ACC112 (cell line): ENCODE measurements at regions not wholly inside any gene's neighbourhood (a gene's known extent, or its start where the extent isn't known, plus 50 kb on each side); places are given as distances from the start of the nearest gene placed in this dataset.
"Not testable (repeated sequence)": the region's sequence is repeated elsewhere in the genome, so short reads cannot be mapped to it uniquely, and the experiment has no call there.

ENCODE experiments used
- H2AFZ ChIP-seq: fragments of 200-600 bp; sonication (generic); one replicate; pipeline ENCODE4 v1.6.0; 2017; ENCODE audit warnings: antibody characterized with exemption, low read length; ENCODE audit not compliant: unreplicated experiment
- H3K27ac ChIP-seq: fragments of 200-600 bp; sonication (generic); 2 replicates; pipeline ENCODE4 v1.5.1; 2014; ENCODE audit warnings: low read depth, mild to moderate bottlenecking, antibody characterized with exemption, low read length, moderate library complexity
- H3K27me3 ChIP-seq: fragments of 200-600 bp; sonication (generic); 2 replicates; pipeline ENCODE4 v1.6.1; 2014; ENCODE audit warnings: mild to moderate bottlenecking, antibody characterized with exemption, low read length, moderate library complexity, mixed read lengths; ENCODE audit not compliant: insufficient read depth
- H3K36me3 ChIP-seq: fragments of 200-600 bp; sonication (generic); 2 replicates; pipeline ENCODE4 v1.6.1; 2016; ENCODE audit warnings: mild to moderate bottlenecking, antibody characterized with exemption, low read length, moderate library complexity, mixed read lengths; ENCODE audit not compliant: insufficient read depth
- H3K4me1 ChIP-seq: fragments of 200-600 bp; sonication (generic); one replicate; pipeline ENCODE4 v1.6.1; 2016; ENCODE audit warnings: low read length, mixed read lengths; ENCODE audit not compliant: insufficient read depth, unreplicated experiment, control insufficient read depth
- H3K4me3 ChIP-seq: fragments of 200-600 bp; sonication (generic); 2 replicates; pipeline ENCODE4 v1.5.1; 2014; ENCODE audit warnings: mild to moderate bottlenecking, low read depth, low read length
- H3K79me2 ChIP-seq: fragments of 200-600 bp; sonication (generic); one replicate; pipeline ENCODE4 v1.6.0; 2016; ENCODE audit warnings: low read length; ENCODE audit not compliant: control insufficient read depth, unreplicated experiment, insufficient read depth

DNA sequence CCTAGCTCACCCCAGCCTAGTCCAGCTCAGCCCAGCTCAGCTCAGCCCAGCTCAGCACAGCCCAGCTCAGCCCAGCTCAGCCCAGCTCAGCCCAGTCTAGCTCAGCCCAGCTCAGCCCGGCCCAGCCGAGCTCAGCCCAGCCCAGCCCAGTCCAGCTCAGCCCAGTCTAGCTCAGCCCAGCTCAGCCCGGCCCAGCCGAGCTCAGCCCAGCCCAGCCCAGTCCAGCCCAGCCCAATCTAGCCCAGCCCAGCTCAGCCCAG is 63.5 kb downstream of the TMEM121 start:
- not testable (repeated sequence) for H3K36me3 ChIP-seq, H2AFZ ChIP-seq, H3K27ac ChIP-seq, H3K4me3 ChIP-seq, H3K79me2 ChIP-seq, H3K4me1 ChIP-seq, H3K27me3 ChIP-seq

DNA sequence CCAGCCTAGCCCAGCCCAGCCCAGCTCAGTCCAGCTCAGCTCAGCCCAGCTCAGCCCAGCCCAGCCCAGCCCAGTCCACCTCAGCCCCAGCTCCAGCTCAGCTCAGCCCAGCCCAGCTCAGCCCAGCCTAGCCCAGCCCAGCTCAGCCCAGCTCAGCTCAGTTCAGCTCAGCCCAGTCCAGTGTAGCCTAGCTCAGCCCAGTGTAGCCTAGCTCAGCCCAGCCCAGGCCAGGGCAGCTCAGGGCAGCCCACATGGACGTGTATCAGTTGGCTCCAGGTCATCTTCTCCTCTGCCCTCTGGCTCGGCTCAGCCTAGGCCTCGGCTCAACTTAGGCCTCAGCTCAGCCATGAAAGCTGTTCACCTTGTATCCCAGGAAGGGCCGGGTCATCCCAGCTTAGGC is 64.7 kb downstream of the TMEM121 start:
- Histone ChIP-seq H3K4me3 (no peak overlapping the region), H3K36me3 (no peaks in the 10 kb centered on the region), H3K79me2 (no peaks in the 10 kb centered on the region), H3K4me1 (no peaks in the 10 kb centered on the region), H2AFZ (no peak overlapping the region), H3K27me3 (no peaks in the 10 kb centered on the region), H3K27ac (no peak overlapping the region)

DNA sequence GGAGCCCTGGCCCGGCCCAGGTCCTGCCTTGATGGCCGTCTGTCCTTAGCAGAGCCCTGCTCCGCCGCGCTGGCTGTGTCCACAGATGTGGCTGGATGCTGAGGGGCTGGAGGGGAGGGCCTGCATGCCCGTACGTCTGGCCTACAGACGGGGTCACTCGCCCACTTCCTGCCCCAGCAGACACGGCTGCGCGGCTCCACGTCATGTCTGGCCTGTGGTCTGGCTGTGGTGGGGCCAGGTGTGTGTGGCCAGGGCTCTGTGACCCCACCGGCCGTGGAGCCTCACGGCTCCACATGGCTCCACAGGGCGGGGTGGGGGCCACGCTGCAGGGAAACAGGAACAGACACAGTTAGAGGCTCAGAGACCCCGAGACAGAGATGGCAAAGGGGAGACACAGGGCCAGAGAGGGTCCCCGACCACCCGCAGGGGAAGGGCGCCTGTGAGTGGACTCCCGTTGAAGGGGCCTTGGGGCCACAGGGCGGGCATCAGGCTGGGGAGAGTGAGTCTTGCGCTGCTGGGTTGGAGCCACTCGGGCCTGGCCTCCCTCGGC is 65.5 kb downstream of the TMEM121 start:
- not testable (repeated sequence) for H3K79me2 ChIP-seq, H3K4me1 ChIP-seq, H3K27me3 ChIP-seq, H3K4me3 ChIP-seq, H3K36me3 ChIP-seq, H2AFZ ChIP-seq, H3K27ac ChIP-seq

DNA sequence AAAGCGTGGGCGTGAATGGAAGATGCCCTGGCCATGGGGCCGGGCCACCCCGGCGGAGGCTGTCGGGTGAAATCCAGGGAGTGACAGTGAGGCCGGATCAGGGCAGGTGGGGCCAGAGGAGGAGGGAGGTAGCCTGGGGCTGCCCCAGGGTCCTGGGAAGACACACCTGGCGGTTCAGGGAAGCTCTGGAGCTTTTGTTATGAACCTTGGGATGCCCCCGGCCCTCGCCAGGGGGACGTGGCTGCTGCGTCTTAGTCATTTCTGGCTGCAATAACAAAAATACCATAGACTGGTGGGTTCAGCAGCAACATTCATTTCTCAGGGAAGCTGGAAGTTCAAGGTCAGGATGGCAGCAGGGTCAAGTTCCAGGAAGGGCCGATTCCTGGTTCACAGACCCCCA is 66.3 kb downstream of the TMEM121 start:
- H3K36me3 ChIP-seq, H3K4me1 ChIP-seq, H3K79me2 ChIP-seq, H3K4me3 ChIP-seq, H3K27me3 ChIP-seq, H2AFZ ChIP-seq, H3K27ac ChIP-seq: not testable (repeated sequence)

DNA sequence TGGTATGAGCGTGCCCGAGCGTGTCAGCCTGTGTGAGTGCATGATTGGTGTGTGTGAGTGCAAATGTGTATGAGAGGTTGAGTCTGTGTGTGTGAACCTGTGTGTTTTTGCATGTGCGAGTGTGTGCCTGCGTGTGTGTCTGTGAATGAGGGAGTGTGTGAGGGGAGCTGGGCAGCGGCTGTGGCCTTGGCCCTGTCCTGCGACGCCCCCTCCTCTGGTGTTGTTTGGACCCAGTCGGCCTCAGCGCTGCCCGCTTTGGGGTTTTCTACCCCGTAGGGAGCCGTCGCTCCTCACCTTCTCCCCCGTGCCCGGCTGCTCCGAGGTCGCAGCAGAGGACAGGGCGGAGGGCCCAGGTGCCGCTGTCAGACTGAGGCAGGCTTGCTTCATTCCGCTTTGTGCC is 69.0 kb downstream of the TMEM121 start:
- not testable (repeated sequence) for H3K4me3 ChIP-seq, H3K4me1 ChIP-seq, H3K36me3 ChIP-seq, H3K27me3 ChIP-seq, H2AFZ ChIP-seq, H3K27ac ChIP-seq, H3K79me2 ChIP-seq

DNA sequence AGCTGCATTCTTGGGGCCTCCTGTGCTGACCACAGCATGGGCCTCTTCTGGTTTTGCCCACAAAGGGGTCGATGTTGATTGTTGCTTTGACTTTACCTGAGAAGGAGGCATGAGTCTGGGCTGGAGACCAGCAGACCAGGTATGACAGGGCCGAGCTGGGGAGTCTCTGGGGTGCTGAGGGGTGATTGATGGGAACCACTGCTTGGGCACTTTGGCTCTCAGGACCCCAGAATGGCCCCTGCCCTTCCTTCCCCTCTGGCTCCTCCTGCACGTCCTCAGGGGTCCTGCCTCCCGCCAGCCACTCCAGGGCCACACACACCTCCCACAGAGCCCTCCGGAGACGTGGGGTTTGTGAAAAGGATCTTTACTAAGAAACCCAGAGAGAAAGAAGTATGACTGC is 70.0 kb downstream of the TMEM121 start:
- H3K36me3 ChIP-seq, H2AFZ ChIP-seq, H3K27ac ChIP-seq, H3K4me3 ChIP-seq, H3K4me1 ChIP-seq, H3K27me3 ChIP-seq, H3K79me2 ChIP-seq: not testable (repeated sequence)

DNA sequence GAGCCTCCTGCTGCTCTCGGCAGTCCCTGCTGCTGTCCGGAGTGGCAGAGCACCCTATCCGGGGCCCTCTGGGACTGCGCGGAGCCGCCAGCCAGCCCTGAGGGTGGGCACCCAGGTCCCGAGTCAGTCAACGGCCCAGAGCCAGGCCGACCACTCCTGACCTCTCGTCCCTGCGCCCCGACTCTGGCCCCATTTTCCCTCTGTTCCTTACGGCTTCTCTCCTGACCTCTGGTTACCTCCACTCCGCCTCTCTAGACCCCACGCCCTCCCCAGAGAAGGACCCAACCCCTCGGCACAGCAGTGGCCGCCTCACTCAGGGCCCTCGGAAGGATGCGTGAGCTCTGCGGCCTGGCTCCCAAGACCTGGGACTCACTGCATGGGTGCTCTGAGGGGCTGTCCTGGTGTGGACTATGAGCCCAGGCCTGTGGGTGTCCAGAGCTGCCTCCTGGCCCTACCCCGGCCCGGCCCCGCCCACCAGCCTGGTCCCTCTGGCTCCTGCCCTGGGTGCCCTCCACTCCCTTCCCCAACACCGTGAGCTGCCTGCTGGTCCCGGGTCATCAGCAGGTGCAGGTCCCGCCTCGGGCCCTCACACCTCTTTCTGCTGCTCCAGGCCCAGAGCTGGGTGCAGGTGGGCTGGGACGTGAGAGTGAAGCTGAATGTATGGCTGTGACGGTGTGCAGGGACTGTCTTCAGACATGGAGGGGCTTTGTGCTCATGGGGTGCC is 71.8 kb downstream of the TMEM121 start:
- not testable (repeated sequence) for H3K27ac ChIP-seq, H3K79me2 ChIP-seq, H2AFZ ChIP-seq, H3K4me3 ChIP-seq, H3K4me1 ChIP-seq, H3K36me3 ChIP-seq, H3K27me3 ChIP-seq

DNA sequence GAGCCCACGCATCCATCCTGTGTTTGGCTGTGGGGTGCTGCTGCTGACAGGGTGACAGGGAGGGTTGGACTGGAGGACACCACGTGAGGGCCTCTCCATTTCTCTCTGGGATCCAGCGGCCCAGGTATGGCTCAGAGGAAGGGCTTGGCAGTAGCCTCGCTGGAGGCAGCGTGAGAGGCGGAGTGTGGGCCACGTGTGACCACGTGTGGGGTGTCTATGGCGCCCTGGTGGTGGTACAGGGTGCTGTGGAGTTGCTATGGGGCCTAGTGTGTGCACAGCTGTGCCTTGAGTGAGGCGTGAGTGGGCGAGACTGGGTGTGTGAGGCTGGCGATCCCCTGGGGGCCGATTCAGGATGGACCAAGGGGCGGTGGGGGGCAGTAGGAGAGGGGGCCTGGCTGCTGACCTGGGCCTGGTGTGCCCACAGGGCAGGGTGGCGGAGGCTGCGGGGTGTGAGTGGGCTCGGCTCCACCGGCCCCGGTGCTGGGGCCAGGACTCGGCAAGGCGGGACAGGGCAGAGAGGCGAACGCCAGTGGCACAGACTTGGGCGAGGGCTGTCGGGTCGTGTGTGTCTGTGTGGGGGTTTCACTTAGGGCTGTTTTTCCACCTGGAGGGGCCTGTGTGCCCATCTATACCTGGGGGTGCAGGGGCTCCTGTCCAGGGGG is 72.7 kb downstream of the TMEM121 start:
- not testable (repeated sequence) for H3K4me3 ChIP-seq, H3K27ac ChIP-seq, H3K27me3 ChIP-seq, H3K79me2 ChIP-seq, H2AFZ ChIP-seq, H3K4me1 ChIP-seq, H3K36me3 ChIP-seq

DNA sequence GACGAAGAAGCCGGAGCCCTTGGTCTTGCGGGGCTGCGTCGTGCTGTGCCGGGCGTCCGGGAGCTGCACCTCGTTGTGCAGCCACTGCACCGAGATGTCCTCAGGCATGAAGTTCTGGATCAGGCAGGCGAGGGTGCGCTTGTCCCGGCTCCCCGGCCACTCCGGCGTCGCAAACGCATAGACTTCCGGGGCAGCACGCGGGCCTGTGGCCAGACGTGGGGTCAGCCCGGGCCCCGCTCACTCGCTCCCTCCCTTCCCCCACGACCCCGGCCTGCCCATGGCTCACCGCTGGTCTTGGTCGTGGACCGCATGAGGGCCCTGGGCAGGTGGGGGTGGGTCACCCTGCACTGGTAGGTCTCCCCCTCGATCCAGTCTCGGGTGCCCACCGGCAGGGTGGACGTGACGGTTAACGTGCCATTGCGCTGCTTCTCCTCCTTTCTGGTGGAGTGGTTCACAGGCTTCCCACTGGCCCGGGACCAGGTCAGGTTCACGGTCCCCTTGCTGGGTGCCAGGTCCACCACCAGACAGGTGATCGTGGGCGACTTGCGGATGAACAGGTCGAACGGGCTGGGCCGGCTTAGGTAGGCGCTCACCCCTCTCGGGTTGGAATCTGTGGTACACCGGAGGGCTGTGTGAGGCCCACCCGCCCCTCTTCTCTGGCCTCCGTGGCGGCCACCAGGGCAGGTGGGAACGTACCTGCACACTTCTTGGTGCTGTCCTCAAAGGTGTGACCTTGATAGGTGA is 74.0 kb downstream of the TMEM121 start:
- H3K4me3 ChIP-seq, H3K4me1 ChIP-seq, H3K36me3 ChIP-seq, H3K79me2 ChIP-seq, H3K27me3 ChIP-seq, H2AFZ ChIP-seq, H3K27ac ChIP-seq: not testable (repeated sequence)

DNA sequence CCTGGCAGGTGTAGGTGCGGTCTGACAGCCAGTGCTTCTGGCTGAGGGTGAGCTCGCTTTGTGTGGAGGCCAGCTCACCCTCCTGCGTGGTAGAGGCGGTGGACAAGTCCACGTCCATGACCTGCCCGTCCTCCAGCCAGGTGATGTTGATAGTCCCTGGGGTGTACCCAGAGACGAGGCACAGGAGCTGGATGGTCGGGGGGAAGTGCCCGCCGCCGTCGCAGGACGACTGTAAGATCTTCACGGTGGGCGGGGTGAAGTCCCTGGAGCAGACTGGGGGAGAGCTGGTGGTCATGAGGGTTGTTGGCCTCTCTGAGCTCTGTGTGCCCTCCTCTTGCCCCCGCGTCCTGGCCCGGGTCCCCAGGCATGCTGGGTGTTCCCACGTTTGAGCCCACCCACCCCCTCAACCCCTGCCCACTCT is 74.6 kb downstream of the TMEM121 start:
- Histone ChIP-seq H3K4me1 (no peaks in the 10 kb centered on the region), H3K79me2 (no peaks in the 10 kb centered on the region), H3K27ac (no peak overlapping the region), H3K27me3 (no peaks in the 10 kb centered on the region), H3K4me3 (no peak overlapping the region), H2AFZ (no peak overlapping the region), H3K36me3 (no peaks in the 10 kb centered on the region)
